ENCODE measurements at regions not wholly inside any gene's neighbourhood (a gene's known extent, or its start where the extent isn't known, plus 50 kb on each side); places are given as distances from the start of the nearest gene placed in this dataset.

DNA sequence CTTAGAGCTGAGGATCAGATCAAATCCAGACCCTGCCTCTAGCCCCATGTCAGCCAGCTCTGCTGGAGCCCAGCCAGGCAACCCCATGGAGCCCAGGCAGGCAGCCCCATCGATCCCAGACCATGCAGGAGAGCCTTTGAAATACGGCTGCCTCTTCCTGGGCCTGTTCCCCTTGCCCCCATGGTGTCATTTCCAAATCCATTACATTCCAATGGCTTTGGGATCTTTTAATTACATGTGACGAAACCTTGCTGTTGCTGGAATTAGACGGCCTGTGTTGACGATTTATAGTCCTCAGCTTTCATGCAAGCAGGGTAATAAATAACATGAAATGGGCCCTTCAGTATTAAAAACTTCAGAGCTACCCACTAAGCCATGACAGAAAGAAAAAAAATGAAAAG is 75.8 kb upstream of the SLC14A2 start:
- TF ChIP-seq, protein P1, sequence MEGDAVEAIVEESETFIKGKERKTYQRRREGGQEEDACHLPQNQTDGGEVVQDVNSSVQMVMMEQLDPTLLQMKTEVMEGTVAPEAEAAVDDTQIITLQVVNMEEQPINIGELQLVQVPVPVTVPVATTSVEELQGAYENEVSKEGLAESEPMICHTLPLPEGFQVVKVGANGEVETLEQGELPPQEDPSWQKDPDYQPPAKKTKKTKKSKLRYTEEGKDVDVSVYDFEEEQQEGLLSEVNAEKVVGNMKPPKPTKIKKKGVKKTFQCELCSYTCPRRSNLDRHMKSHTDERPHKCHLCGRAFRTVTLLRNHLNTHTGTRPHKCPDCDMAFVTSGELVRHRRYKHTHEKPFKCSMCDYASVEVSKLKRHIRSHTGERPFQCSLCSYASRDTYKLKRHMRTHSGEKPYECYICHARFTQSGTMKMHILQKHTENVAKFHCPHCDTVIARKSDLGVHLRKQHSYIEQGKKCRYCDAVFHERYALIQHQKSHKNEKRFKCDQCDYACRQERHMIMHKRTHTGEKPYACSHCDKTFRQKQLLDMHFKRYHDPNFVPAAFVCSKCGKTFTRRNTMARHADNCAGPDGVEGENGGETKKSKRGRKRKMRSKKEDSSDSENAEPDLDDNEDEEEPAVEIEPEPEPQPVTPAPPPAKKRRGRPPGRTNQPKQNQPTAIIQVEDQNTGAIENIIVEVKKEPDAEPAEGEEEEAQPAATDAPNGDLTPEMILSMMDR (optimal IDR thresholded peaks at IDR 0.05 in 1 of 3, IDR thresholded peaks at IDR 0.05 in 1 of 3, conservative IDR thresholded peaks at IDR 0.05 in 1 of 3; ENCODE audit: extremely low read depth in 1 of 3, insufficient read depth in 2 of 3, low read length in 3 of 3): no peak
- TF ChIP-seq EZH2 (IDR thresholded peaks at IDR 0.05; ENCODE audit: low read length): no peak
- Histone ChIP-seq H3K4me3 (ENCODE audit: control insufficient read depth in 2 of 3, extremely low read depth in 1 of 3, insufficient read depth in 2 of 3, low read depth in 1 of 3, low read length in 3 of 3) (no peak overlapping the region), H4K20me1 (ENCODE audit: control insufficient read depth, extremely low read depth, insufficient read depth, low read length) (no peaks in the 10 kb centered on the region), H3K4me2 (ENCODE audit: control insufficient read depth, extremely low read depth, insufficient read depth, low read depth, low read length) (no peak overlapping the region), H3K9me3 (ENCODE audit: control insufficient read depth, low read depth, low read length) (peaks cover 1% of the 10 kb centered on the region), H3K27me3 (ENCODE audit: control insufficient read depth, extremely low read depth, insufficient read depth, low read length) (no peaks in the 10 kb centered on the region), H3K9ac (ENCODE audit: control insufficient read depth, extremely low read depth, insufficient read depth, low read length) (no peak overlapping the region), H3K27ac (ENCODE audit: control insufficient read depth, insufficient read depth, low read length) (no peak overlapping the region), H2AFZ (ENCODE audit: control insufficient read depth, low read length) (no peak overlapping the region), H3K4me1 (ENCODE audit: control insufficient read depth, extremely low read depth, insufficient read depth, low read length) (no peaks in the 10 kb centered on the region), H3K9me1 (ENCODE audit: control insufficient read depth, extremely low read depth, insufficient read depth, low read length) (no peaks in the 10 kb centered on the region), H3K79me2 (ENCODE audit: control insufficient read depth, insufficient read depth, low read length) (no peaks in the 10 kb centered on the region), H3K36me3 (ENCODE audit: control insufficient read depth in 2 of 2, extremely low read depth in 1 of 2, insufficient read depth in 2 of 2, low read length in 2 of 2) (no peaks in the 10 kb centered on the region)
- no peak for DNase-seq (ENCODE audit: low read depth, low spot score)
- dilution Hi-C loops (cut with MboI; ENCODE audit: extremely low pct_ligation_motif_present, low sequenced_read_pairs): no loop called here
- no peak for FAIRE-seq

DNA sequence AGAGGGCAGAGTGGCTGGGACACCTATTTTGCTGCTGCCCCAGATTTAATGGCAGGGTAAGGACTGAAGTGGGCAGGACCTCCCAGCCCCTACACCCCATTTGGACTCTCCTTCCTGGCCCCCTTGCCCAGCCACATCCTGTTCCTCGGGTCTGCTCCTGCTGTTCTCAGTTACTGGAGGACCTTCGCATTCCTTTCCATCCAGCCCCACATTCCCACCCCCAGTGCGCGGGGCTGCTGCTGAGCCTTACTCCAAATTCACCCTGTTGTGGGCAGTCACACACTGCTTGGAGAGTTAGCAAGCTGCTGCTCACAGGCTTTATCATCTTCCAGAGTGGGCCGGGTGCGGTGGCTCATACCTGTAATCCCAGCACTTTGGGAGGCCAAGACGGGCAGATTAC is 75.2 kb upstream of the SLC14A2 start:
- Histone ChIP-seq H3K9ac (ENCODE audit: control insufficient read depth, extremely low read depth, insufficient read depth, low read length) (no peak overlapping the region), H3K9me1 (ENCODE audit: control insufficient read depth, extremely low read depth, insufficient read depth, low read length) (no peaks in the 10 kb centered on the region), H3K4me2 (ENCODE audit: control insufficient read depth, extremely low read depth, insufficient read depth, low read depth, low read length) (no peak overlapping the region), H3K4me3 (ENCODE audit: control insufficient read depth in 2 of 3, extremely low read depth in 1 of 3, insufficient read depth in 2 of 3, low read depth in 1 of 3, low read length in 3 of 3) (no peak overlapping the region), H3K27me3 (ENCODE audit: control insufficient read depth, extremely low read depth, insufficient read depth, low read length) (no peaks in the 10 kb centered on the region), H3K27ac (ENCODE audit: control insufficient read depth, insufficient read depth, low read length) (no peak overlapping the region), H3K79me2 (ENCODE audit: control insufficient read depth, insufficient read depth, low read length) (no peaks in the 10 kb centered on the region), H3K9me3 (ENCODE audit: control insufficient read depth, low read depth, low read length) (peaks cover 1% of the 10 kb centered on the region), H3K4me1 (ENCODE audit: control insufficient read depth, extremely low read depth, insufficient read depth, low read length) (no peaks in the 10 kb centered on the region), H2AFZ (ENCODE audit: control insufficient read depth, low read length) (no peak overlapping the region), H3K36me3 (ENCODE audit: control insufficient read depth in 2 of 2, extremely low read depth in 1 of 2, insufficient read depth in 2 of 2, low read length in 2 of 2) (no peaks in the 10 kb centered on the region), H4K20me1 (ENCODE audit: control insufficient read depth, extremely low read depth, insufficient read depth, low read length) (no peaks in the 10 kb centered on the region)
- FAIRE-seq: no peak
- dilution Hi-C loops (cut with MboI; ENCODE audit: extremely low pct_ligation_motif_present, low sequenced_read_pairs): no loop called here
- TF ChIP-seq, protein P1 (optimal IDR thresholded peaks at IDR 0.05 in 1 of 3, IDR thresholded peaks at IDR 0.05 in 1 of 3, conservative IDR thresholded peaks at IDR 0.05 in 1 of 3; ENCODE audit: extremely low read depth in 1 of 3, insufficient read depth in 2 of 3, low read length in 3 of 3): no peak
- no peak for TF ChIP-seq EZH2 (IDR thresholded peaks at IDR 0.05; ENCODE audit: low read length)
- DNase-seq (ENCODE audit: low read depth, low spot score): no peak
